Smooth muscle cell (in vitro differentiated cells): ENCODE measurements at regions not wholly inside any gene's neighbourhood (a gene's known extent, or its start where the extent isn't known, plus 50 kb on each side); places are given as distances from the start of the nearest gene placed in this dataset.

Source experiments
- DNase-seq: peaks from one replicate; lab custom pipeline; 2025; ENCODE audit not compliant: unreplicated experiment; lab: John Stamatoyannopoulos, UW
- H2AFZ ChIP-seq: fragments of 200-600 bp; sonication (generic); 2 replicates; pipeline ENCODE4 v1.6.0; 2016; ENCODE audit warnings: antibody characterized with exemption, low read depth, mild to moderate bottlenecking
- H3F3A ChIP-seq: fragments of 200-600 bp; sonication (generic); 2 replicates; pipeline ENCODE4 v1.6.0; 2017; ENCODE audit warnings: antibody characterized with exemption, low read depth
- H3K27ac ChIP-seq: fragments of 200-600 bp; sonication (generic); 2 replicates; pipeline ENCODE4 v1.5.1; 2016; ENCODE audit warnings: low read depth, mild to moderate bottlenecking
- H3K27me3 ChIP-seq: fragments of 200-600 bp; sonication (generic); 2 replicates; pipeline ENCODE4 v1.6.1; 2016; ENCODE audit warnings: low read depth, mild to moderate bottlenecking
- H3K36me3 ChIP-seq: fragments of 200-600 bp; sonication (generic); 2 replicates; pipeline ENCODE4 v1.5.1; 2016; ENCODE audit warnings: low read depth
- H3K4me1 ChIP-seq: fragments of 200-600 bp; sonication (generic); 2 replicates; pipeline ENCODE4 v1.5.1; 2016; ENCODE audit warnings: low read depth
- H3K4me2 ChIP-seq: fragments of 200-600 bp; sonication (generic); 2 replicates; pipeline ENCODE4 v1.6.0; 2016; ENCODE audit warnings: mild to moderate bottlenecking
- H3K4me3 ChIP-seq: fragments of 200-600 bp; sonication (generic); 2 replicates; pipeline ENCODE4 v1.5.1; 2016; ENCODE audit warnings: mild to moderate bottlenecking
- H3K79me2 ChIP-seq: fragments of 200-600 bp; sonication (generic); 2 replicates; pipeline ENCODE4 v1.6.0; 2016; ENCODE audit warnings: low read depth, mild to moderate bottlenecking
- H3K9ac ChIP-seq: fragments of 200-600 bp; sonication (generic); 2 replicates; pipeline ENCODE4 v1.6.0; 2016; ENCODE audit warnings: low read depth
- H3K9me3 ChIP-seq: fragments of 200-600 bp; sonication (generic); replicated peaks from 2 replicates; pipeline ENCODE4 v1.5.1; 2016; ENCODE audit warnings: low read depth
- H4K20me1 ChIP-seq: fragments of 200-600 bp; sonication (generic); 2 replicates; pipeline ENCODE4 v1.6.0; 2016; ENCODE audit warnings: low read depth
- CTCF ChIP-seq: fragments of 200-600 bp; sonication (generic); IDR thresholded peaks from 2 replicates; pipeline ENCODE4 v1.5.1; 2017; ENCODE audit warnings: borderline replicate concordance, mild to moderate bottlenecking, antibody characterized with exemption; ENCODE audit not compliant: insufficient read depth, poor library complexity, severe bottlenecking
- WGBS: methylation state at CpG from one replicate; pipeline ENCODE4 v1.1.7; 2016; ENCODE audit warnings: low lambda C conversion rate; 5-methylcytosine and 5-hydroxymethylcytosine counted together

- TF ChIP-seq CTCF, result no peak
- no peak overlapping the region for H3K27ac ChIP-seq
- H3K4me2 ChIP-seq, result no peak overlapping the region
- H4K20me1 ChIP-seq, result no peaks in the 10 kb centered on the region
- DNase-seq, result no peak
- no peaks in the 10 kb centered on the region for H3K79me2 ChIP-seq
- no peak overlapping the region for H3K9ac ChIP-seq
- H3K4me1 ChIP-seq, result peaks cover 7% of the 10 kb centered on the region
- H2AFZ ChIP-seq, result no peak overlapping the region
- no peaks in the 10 kb centered on the region for H3K9me3 ChIP-seq
- H3K27me3 ChIP-seq, result no peaks in the 10 kb centered on the region
- 31% methylated on average over 2 of the region's 2 CpGs for WGBS
- H3K4me3 ChIP-seq, result no peak overlapping the region
- H3K36me3 ChIP-seq, result no peaks in the 10 kb centered on the region
- H3F3A ChIP-seq, result no peaks in the 10 kb centered on the region
Measured at GRCh38 chr5:152089644-152090043, 165.0 kb upstream of the GLRA1 start.

DNA sequence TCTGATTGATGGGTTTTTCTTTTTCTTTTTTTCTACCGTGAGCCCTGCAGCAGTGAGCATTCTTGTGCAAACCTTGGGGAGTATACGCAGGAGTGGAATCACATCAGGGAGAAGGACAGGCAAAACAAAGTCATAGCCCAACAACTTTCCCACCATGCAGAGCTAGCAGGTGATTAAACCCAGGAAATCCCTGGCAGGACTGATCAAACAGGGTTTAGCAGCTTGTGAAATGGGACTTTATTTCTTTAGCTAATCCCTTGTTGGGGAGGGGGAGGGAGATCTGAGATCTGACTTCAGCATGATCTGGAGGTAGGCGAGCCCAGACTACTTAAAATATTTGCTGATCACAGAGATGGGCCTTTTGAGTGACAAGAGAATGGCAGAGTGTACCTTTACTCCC lies 162.0 kb upstream of the GLRA1 start:
- no peak for DNase-seq
- no peak for TF ChIP-seq CTCF
- Histone ChIP-seq H3K9me3 (no peaks in the 10 kb centered on the region), H3K9ac (no peak overlapping the region), H2AFZ (no peak overlapping the region), H3K27ac (no peak overlapping the region), H3K4me2 (no peak overlapping the region), H3K79me2 (no peaks in the 10 kb centered on the region), H3K4me1 (peaks cover 7% of the 10 kb centered on the region), H4K20me1 (no peaks in the 10 kb centered on the region), H3F3A (no peaks in the 10 kb centered on the region), H3K4me3 (no peak overlapping the region), H3K36me3 (no peaks in the 10 kb centered on the region), H3K27me3 (no peaks in the 10 kb centered on the region)
- WGBS, result 56% methylated on average over 3 of the region's 3 CpGs

DNA sequence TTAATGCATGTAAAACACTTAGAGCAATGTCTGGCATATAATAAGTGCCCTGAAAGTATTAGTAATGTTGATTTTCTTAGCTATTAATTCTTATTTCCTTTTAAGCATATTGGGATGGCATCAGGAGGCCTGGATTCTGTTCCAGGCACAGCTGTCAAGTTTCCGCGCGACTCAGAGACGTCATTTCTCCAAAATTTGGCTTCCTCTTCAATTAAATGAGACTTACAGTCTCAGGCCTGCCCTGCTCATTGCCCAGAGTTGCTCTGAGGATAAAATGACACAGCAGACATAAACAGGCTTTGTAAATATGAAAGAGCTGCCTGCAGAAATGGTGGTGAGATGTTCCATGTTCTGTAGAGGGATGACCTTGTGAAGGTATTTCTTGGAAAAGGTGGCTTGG lies 159.8 kb upstream of the GLRA1 start:
- Histone ChIP-seq H3K4me3 (no peak overlapping the region), H3K27me3 (no peaks in the 10 kb centered on the region)

More for the DNA sequence above, 159.8 kb upstream of the GLRA1 start:
- Histone ChIP-seq H3K79me2 (no peaks in the 10 kb centered on the region), H3K9ac (no peak overlapping the region), H3K9me3 (no peaks in the 10 kb centered on the region), H3K36me3 (no peaks in the 10 kb centered on the region), H4K20me1 (no peaks in the 10 kb centered on the region), H3K4me2 (no peak overlapping the region), H3F3A (no peaks in the 10 kb centered on the region), H3K4me1 (peaks cover 7% of the 10 kb centered on the region), H2AFZ (no peak overlapping the region), H3K27ac (no peak overlapping the region)
- 56% methylated on average over 4 of the region's 4 CpGs for WGBS
- no peak for DNase-seq
- TF ChIP-seq CTCF, result no peak
